OCI-LY3 (cell line): ENCODE measurements at regions not wholly inside any gene's neighbourhood (a gene's known extent, or its start where the extent isn't known, plus 50 kb on each side); places are given as distances from the start of the nearest gene placed in this dataset.
"Not testable (repeated sequence)": the region's sequence is repeated elsewhere in the genome, so short reads cannot be mapped to it uniquely, and the experiment has no call there.

ENCODE experiments used
- H2AFZ ChIP-seq: fragments of 200-600, 300-600 bp; shearing (Covaris generic); 2 replicates; pipeline ENCODE4 v1.6.0; 2014; ENCODE audit warnings: antibody characterized with exemption, low read depth, low read length
- H3K27ac ChIP-seq: fragments of 200-600, 300-600 bp; sonication (generic); 2 replicates; pipeline ENCODE4 v1.5.1; 2014; ENCODE audit warnings: mild to moderate bottlenecking, low read length, moderate library complexity, mixed read lengths
- H3K27me3 ChIP-seq: fragments of 200-600, 300-600 bp; sonication (generic); 2 replicates; pipeline ENCODE4 v1.6.1; 2014; ENCODE audit warnings: low read depth, low read length, mixed read lengths
- H3K36me3 ChIP-seq: fragments of 200-600, 300-600 bp; sonication (generic); replicated peaks from 2 replicates; pipeline ENCODE3; 2014; ENCODE audit warnings: low read depth, low read length, mixed read lengths
- H3K4me1 ChIP-seq: fragments of 300-600, 200-600 bp; sonication (generic); 2 replicates; pipeline ENCODE4 v1.6.1; 2014; ENCODE audit warnings: low read length, mixed read lengths
- H3K4me2 ChIP-seq: fragments of 200-600, 300-600 bp; sonication (generic); 2 replicates; pipeline ENCODE4 v1.6.1; 2014; ENCODE audit warnings: low read length, mixed read lengths
- H3K4me3 ChIP-seq: fragments of 300-600, 200-600 bp; sonication (generic); 2 replicates; pipeline ENCODE4 v1.5.1; 2014; ENCODE audit warnings: antibody characterized with exemption, mild to moderate bottlenecking, low read length, moderate library complexity
- H3K79me2 ChIP-seq: fragments of 300-600, 200-600 bp; shearing (Covaris generic); 2 replicates; pipeline ENCODE4 v1.6.1; 2014; ENCODE audit warnings: mild to moderate bottlenecking, low read length, mixed read lengths
- H3K9ac ChIP-seq: fragments of 300-600, 200-600 bp; shearing (Covaris generic); 2 replicates; pipeline ENCODE4 v1.6.0; 2014; ENCODE audit warnings: mild to moderate bottlenecking, low read length, moderate library complexity
- H3K9me3 ChIP-seq: fragments of 200-600, 300-600 bp; shearing (Covaris generic); 2 replicates; pipeline ENCODE4 v1.6.1; 2014; ENCODE audit warnings: low read length, mixed read lengths; ENCODE audit not compliant: insufficient read depth
- H4K20me1 ChIP-seq: fragments of 200-600, 300-600 bp; sonication (generic); 2 replicates; pipeline ENCODE4 v1.6.1; 2016; ENCODE audit warnings: low read length, mixed read lengths; ENCODE audit not compliant: insufficient read depth
- EZH2phosphoT487 ChIP-seq: fragments of 200-600 bp; shearing (Covaris generic); IDR thresholded peaks from 2 replicates; pipeline ENCODE4 v1.6.1; 2018; ENCODE audit warnings: antibody characterized with exemption, mixed run types, low read depth
- TF ChIP-seq, protein P1 (sequence below): fragments of 200-600, 300-600 bp; sonication (generic); IDR thresholded peaks from 2 replicates; pipeline ENCODE4 v1.5.1; 2014; ENCODE audit warnings: antibody characterized with exemption, low read length, low read depth

DNA sequence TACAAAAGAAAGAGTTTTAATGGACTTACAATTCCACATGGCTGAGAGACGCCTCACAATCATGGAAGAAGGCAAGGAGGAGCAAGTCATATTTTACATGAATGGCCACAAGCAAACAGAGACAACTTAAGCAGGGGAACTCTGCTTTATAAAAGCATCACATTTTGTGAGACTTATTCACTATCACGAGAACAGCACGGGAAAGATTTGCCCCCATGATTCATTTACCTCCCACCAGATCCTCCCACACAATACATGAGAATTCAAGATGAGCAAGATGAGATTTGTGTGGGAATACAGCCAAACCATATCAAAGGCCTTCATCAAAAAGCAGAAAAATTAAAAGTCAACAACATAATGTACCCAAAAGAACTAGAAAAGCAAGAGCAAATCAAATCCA is 111.0 kb upstream of the RPRM start:
- no peaks in the 10 kb centered on the region for H3K9me3 ChIP-seq
- no peak overlapping the region for H3K4me2 ChIP-seq
- no peaks in the 10 kb centered on the region for H3K36me3 ChIP-seq
- H3K4me3 ChIP-seq, result no peak overlapping the region
- no peaks in the 10 kb centered on the region for H3K4me1 ChIP-seq
- H3K9ac ChIP-seq, result no peak overlapping the region
- no peak for TF ChIP-seq EZH2phosphoT487
- H3K27ac ChIP-seq, result no peak overlapping the region
- H3K79me2 ChIP-seq, result no peaks in the 10 kb centered on the region
- no peaks in the 10 kb centered on the region for H3K27me3 ChIP-seq
- no peaks in the 10 kb centered on the region for H4K20me1 ChIP-seq
- H2AFZ ChIP-seq, result no peak overlapping the region

DNA sequence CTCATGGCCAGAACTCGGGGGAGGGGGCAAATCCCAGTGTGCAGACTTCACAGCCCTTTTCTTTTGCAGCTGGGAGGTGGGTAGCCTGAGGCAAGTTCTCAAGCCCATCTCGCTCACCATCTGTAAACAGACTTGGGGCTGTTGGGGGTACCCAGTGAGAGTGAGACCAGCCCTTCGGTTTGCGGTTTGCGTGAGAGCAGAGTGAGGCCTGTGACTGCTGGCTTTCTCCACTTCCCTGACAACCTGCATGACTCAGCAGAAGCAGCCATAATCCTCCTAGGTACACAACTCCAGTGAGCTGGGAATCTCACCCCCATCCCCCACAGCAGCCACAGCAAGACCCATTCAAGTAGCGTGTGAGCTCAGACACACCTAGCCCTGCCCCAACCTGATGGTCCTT is 114.5 kb upstream of the RPRM start:
- not testable (repeated sequence) for H3K36me3 ChIP-seq, H3K27ac ChIP-seq, H4K20me1 ChIP-seq, H3K9ac ChIP-seq, H3K4me3 ChIP-seq, H3K9me3 ChIP-seq, H3K4me2 ChIP-seq, H2AFZ ChIP-seq, H3K4me1 ChIP-seq, H3K79me2 ChIP-seq, H3K27me3 ChIP-seq

DNA sequence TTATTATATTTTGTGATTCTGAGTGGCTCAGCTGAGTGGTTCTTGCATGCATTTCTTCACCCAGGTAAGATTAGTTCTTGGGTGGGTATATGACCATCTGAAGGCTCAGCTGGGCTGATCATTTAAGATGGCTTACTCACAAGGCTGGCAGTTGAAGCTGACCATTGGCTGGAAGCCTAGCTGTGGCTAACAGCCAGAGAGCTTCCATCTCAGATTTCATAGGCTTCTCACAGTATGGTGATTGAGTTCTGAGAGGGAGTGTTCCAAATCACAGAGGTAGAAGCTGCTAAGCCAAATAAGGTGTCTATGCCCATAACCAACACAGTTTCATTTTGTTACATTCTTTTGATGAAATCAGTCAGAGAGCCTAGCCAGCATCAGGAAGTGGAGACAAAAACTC is 117.4 kb upstream of the RPRM start:
- Histone ChIP-seq H3K9ac (no peak overlapping the region), H3K27me3 (no peaks in the 10 kb centered on the region), H3K4me2 (no peak overlapping the region), H3K27ac (no peak overlapping the region), H3K9me3 (no peaks in the 10 kb centered on the region), H2AFZ (no peak overlapping the region), H3K4me1 (no peaks in the 10 kb centered on the region), H3K4me3 (no peak overlapping the region), H3K79me2 (no peaks in the 10 kb centered on the region), H4K20me1 (no peaks in the 10 kb centered on the region), H3K36me3 (no peaks in the 10 kb centered on the region)
- TF ChIP-seq EZH2phosphoT487, result no peak
- TF ChIP-seq, protein P1, sequence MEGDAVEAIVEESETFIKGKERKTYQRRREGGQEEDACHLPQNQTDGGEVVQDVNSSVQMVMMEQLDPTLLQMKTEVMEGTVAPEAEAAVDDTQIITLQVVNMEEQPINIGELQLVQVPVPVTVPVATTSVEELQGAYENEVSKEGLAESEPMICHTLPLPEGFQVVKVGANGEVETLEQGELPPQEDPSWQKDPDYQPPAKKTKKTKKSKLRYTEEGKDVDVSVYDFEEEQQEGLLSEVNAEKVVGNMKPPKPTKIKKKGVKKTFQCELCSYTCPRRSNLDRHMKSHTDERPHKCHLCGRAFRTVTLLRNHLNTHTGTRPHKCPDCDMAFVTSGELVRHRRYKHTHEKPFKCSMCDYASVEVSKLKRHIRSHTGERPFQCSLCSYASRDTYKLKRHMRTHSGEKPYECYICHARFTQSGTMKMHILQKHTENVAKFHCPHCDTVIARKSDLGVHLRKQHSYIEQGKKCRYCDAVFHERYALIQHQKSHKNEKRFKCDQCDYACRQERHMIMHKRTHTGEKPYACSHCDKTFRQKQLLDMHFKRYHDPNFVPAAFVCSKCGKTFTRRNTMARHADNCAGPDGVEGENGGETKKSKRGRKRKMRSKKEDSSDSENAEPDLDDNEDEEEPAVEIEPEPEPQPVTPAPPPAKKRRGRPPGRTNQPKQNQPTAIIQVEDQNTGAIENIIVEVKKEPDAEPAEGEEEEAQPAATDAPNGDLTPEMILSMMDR, result no peak

DNA sequence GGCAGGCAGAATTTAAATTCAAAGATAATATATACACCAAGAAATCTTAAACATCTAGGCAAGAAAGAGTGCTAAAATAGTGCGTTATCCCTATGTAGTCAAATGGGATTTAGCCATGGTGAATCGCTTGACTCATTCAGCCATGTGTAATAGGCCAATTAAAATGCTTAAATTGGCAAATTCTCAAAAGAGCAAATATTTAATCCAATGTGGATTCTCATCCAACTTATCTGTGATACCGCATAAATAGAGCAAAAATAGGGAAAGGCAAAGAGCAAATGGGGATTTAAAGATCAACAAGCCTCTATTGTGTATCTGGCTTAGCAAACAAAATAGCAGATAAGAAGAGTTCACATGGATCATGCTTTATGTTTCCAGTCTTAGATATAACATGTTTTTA is 123.2 kb upstream of the RPRM start:
- Histone ChIP-seq H3K9me3 (no peaks in the 10 kb centered on the region), H2AFZ (no peak overlapping the region), H3K27ac (no peak overlapping the region), H3K36me3 (no peaks in the 10 kb centered on the region), H3K4me2 (no peak overlapping the region), H3K27me3 (no peaks in the 10 kb centered on the region), H3K4me3 (no peak overlapping the region), H3K79me2 (no peaks in the 10 kb centered on the region), H3K9ac (no peak overlapping the region), H4K20me1 (no peaks in the 10 kb centered on the region), H3K4me1 (peaks cover 5% of the 10 kb centered on the region)
- TF ChIP-seq, protein P1, result no peak
- no peak for TF ChIP-seq EZH2phosphoT487

DNA sequence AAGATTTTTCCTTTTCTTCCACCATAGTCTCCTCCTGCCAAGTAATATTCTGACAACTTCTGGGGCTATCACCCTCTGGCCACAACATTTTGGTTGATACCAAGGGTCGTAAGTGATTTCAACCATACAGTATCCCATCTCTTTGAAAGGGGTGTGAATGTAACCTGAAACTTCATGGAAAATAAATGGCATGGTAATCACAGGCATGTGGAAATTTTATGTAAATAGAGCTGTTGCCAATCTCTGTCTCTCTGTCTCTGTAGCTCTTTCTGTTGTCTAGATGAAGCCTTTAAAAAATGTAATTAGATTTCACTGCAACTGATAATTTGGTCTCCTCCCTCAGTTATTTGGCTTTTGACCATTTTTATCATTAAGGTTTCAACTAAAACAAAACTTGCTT is 125.6 kb upstream of the RPRM start:
- Histone ChIP-seq H3K4me2 (no peak overlapping the region), H3K9ac (no peak overlapping the region), H3K36me3 (no peaks in the 10 kb centered on the region), H3K4me1 (peaks cover 9% of the 10 kb centered on the region), H3K4me3 (no peak overlapping the region), H4K20me1 (no peaks in the 10 kb centered on the region), H3K27me3 (no peaks in the 10 kb centered on the region), H3K9me3 (no peaks in the 10 kb centered on the region), H3K27ac (no peak overlapping the region), H3K79me2 (no peaks in the 10 kb centered on the region), H2AFZ (no peak overlapping the region)
- TF ChIP-seq, protein P1, result no peak
- TF ChIP-seq EZH2phosphoT487, result no peak
